GM21619 (cell line): ENCODE measurements at regions not wholly inside any gene's neighbourhood (a gene's known extent, or its start where the extent isn't known, plus 50 kb on each side); places are given as distances from the start of the nearest gene placed in this dataset.

Source experiments
- ATAC-seq: cut with Tn5 transposase; IDR thresholded peaks from one replicate; pipeline ENCODE4 v1.9.1; 2021; ENCODE audit not compliant: unreplicated experiment

GRCh38 chr6:91672201-91672600 is 1085.3 kb upstream of the MAP3K7 start:
- ATAC-seq: no peak

DNA sequence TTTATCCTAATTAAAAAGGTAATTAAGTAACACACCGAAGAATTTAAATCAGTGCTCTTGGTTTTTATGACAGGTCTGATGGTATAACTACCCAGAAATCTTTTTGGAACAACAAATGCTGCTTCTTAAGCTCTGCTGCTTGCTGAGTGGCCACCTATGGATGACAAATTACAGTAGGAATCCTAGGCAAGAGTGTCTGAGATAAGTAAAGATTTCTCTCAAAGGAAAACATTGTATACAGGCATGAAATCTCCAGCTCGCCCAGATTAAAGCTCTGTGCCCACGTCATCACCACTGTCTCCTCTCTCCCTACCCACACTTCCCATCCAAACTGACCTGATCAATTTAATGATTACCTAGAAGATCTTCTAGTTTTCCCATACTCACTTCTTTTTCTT is 1083.0 kb upstream of the MAP3K7 start:
- no peak for ATAC-seq

DNA sequence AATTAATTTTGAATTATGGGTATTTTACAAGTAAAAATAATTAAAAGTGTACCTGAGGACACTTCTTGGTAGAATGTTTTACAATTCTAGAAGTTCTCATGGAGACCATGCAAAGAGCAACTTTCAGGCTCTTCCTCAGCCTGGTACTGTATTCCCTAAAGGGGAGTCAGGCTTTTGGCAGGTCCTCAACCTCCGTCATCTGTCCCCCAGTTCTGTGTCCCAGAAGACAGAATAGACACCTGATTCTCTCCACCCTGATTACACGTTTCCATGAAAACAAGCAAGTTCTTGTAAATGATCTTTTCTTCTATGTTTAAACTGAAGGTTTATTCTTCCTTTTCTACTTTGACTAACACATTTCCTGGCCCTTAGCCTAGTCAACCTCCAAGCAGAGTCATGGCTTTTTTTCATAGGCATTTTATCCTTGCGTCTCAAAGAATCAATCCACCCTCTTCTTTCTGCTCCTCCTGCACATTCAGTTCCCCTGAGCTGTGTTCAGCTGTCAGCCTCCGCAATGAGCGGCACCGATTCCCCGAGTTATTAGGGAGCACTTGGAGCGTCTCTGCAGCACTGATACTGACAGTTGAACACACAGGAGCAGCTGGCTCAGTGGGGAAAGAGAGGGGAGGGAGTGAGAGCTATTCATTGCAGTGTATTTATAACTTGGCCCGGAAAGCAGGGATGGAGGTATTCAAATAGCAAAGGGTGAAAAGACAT is 1082.4 kb upstream of the MAP3K7 start:
- ATAC-seq: no peak

GRCh38 chr6:91667596-91667995 is 1080.7 kb upstream of the MAP3K7 start:
- ATAC-seq: no peak

GRCh38 chr6:91664327-91664959 is 1077.6 kb upstream of the MAP3K7 start:
- ATAC-seq: no peak

- no peak for ATAC-seq
Observed at GRCh38 chr6:91660893-91661292, 1074.0 kb upstream of the MAP3K7 start.

GRCh38 chr6:91659891-91660290 is 1073.0 kb upstream of the MAP3K7 start:
- ATAC-seq: no peak

- no peak for ATAC-seq
Observed at GRCh38 chr6:91654793-91655192, 1067.9 kb upstream of the MAP3K7 start.

DNA sequence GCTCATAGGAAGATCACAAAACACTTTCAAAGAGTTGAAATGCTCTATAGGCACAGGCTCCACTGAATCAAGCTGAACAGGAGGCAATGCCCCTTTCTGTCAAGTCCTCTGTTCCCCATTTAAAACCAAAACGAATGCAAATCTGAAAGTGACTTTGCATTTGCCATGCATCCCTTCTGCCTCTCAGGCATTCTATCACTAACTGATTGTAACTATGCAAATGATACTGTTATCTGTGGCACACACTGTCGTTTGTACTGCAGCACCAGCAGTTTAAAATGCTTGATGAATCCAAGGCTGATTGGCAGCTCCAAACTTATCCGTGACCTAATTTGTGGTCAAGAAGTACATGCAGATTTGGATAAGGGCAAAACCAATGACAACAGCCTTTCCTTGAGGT is 1067.5 kb upstream of the MAP3K7 start:
- no peak for ATAC-seq

- ATAC-seq: no peak
Observed at GRCh38 chr6:91653895-91654294, 1067.0 kb upstream of the MAP3K7 start.

- ATAC-seq: no peak
Observed at GRCh38 chr6:91653076-91653723, 1066.3 kb upstream of the MAP3K7 start.

DNA sequence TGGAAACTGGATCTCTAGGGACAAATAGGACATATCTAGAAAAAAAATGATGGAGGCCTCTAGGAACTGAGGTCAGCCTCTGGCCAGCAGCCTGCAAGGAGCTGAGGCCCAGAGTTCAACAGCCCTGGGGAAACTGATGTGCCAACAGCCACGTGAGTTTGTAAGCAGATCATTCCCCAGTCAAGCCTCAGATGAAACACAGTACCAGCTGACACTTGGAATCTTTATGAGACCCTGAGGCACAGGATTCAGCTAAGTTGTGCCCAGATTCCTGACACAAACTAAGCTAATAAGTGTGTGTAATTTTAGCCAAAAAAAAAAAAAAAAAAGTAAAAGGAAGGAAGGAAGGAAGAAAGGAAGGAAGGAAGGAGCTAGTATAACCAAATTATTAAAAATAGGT is 1059.8 kb upstream of the MAP3K7 start:
- no peak for ATAC-seq

DNA sequence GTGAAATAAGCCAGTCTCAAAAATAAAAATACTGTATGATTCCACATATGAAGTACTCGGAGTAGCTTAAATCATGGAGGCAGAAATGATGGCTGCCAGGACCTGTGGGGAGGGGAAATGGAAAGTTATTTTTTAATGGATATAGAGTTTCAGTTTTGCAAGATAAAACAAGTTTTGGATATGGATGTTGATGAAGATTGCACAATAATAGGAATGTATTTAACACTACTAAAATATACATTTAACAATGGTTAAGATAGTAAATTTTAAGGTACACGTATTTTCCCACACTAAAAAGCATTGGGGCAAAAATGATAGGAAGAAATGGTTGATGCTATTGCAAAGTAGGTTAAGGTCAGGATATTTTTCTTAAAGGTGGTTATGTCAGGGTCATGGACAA is 1058.9 kb upstream of the MAP3K7 start:
- no peak for ATAC-seq

- ATAC-seq: no peak
Observed at GRCh38 chr6:91637217-91637616, 1050.3 kb upstream of the MAP3K7 start.

- no peak for ATAC-seq
Observed at GRCh38 chr6:91634791-91635190, 1047.9 kb upstream of the MAP3K7 start.

DNA sequence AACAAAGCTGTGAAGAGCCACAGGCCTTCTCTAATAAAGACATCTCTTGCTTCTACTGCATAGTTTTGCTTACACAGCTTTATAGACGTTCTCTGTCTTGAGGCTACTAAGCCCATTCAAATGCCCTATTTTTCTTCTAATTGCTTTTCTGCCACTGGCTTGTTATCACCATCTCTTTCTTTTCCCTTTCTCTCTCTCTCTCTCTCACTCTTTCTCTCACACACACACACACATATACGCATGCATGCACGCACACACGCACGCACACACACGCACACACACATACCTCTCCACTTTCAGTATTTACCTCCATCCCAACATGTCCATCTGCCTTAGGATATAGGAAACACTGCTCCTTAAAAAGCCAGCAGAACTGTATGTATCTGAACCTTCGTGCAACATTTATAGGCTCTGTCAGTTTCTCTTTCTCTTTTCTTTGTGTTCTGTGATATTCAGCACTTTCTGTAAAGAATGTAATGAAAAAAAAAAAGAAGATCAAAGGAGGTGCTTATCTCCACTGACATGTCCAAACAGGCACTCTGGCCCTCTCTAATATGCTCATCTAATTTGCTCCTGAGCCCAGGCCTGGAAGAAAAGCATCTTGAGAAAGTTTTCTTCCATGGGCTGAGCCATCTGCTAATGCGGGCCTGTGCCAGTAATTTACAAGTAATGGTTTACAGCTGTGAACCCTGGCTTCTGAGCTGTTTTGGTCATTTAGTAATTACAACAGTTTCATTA is 1046.7 kb upstream of the MAP3K7 start:
- ATAC-seq: no peak

- ATAC-seq: no peak
Observed at GRCh38 chr6:91632308-91632707, 1045.4 kb upstream of the MAP3K7 start.

DNA sequence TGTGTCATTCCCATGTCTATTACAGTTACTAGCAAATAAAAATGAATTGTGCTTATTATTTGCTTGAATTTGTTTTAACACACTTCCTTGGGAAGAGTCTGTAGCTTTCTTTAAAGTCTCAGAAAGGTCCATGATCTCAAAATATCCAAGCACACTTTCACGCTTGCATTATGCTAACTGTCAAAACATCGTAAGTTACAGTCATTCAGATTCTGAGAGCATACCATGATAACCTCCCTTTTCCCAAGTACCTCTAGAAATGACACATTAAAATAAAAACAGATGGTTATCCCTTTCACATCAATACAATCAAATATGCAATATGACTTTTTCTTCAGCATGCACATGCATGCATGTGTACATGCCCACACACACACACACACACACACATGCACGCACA is 1044.4 kb upstream of the MAP3K7 start:
- ATAC-seq: no peak

GRCh38 chr6:91626911-91627310 is 1040.0 kb upstream of the MAP3K7 start:
- no peak for ATAC-seq

DNA sequence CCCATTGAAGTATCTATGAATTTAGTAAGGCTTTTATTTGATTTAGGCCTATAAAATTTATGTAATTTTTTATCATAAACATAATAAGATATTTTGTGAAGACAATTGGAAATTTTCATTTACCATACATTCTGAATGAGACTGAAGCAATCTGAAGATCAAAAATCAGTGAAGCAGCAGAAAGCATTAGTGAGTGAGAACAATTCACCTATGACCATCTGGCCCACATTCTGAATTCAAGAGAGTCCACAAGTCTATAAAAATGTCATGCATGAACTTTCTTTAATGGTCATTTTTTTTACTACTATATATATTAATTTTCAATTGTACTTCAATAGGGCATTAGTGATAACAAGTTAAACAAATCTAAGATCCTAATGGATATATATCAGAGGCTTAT is 1026.6 kb upstream of the MAP3K7 start:
- no peak for ATAC-seq

- ATAC-seq: no peak
Observed at GRCh38 chr6:91611190-91611589, 1024.3 kb upstream of the MAP3K7 start.

- no peak for ATAC-seq
Observed at GRCh38 chr6:91608428-91608827, 1021.6 kb upstream of the MAP3K7 start.
